ENCODE measurements at regions not wholly inside any gene's neighbourhood (a gene's known extent, or its start where the extent isn't known, plus 50 kb on each side); places are given as distances from the start of the nearest gene placed in this dataset.

GRCh38 chr2:7879483-7879835 is 802.4 kb upstream of the ID2 start:
- H3K4me3 ChIP-seq (ENCODE audit: low read length in 3 of 3) = no peak overlapping the region
- no peak overlapping the region for H3K9ac ChIP-seq (ENCODE audit: low read depth in 1 of 3, low read length in 3 of 3)
- peaks cover 0 to 3% (median 2%) of the 10 kb centered on the region in 3 donors for H3K27me3 ChIP-seq (ENCODE audit: control insufficient read depth in 3 of 3, insufficient read depth in 3 of 3, low read length in 3 of 3)
- H3K27ac ChIP-seq (ENCODE audit: low read depth, low read length) = no peak overlapping the region
- no peaks in the 10 kb centered on the region for H3K36me3 ChIP-seq (ENCODE audit: control insufficient read depth in 3 of 3, insufficient read depth in 3 of 3, low read length in 3 of 3)
- H3K9me3 ChIP-seq (ENCODE audit: control insufficient read depth in 3 of 3, low read length in 3 of 3) = no peaks in the 10 kb centered on the region
- H3K4me1 ChIP-seq (ENCODE audit: control insufficient read depth in 3 of 3, insufficient read depth in 3 of 3, low read length in 3 of 3) = no peaks in the 10 kb centered on the region

DNA sequence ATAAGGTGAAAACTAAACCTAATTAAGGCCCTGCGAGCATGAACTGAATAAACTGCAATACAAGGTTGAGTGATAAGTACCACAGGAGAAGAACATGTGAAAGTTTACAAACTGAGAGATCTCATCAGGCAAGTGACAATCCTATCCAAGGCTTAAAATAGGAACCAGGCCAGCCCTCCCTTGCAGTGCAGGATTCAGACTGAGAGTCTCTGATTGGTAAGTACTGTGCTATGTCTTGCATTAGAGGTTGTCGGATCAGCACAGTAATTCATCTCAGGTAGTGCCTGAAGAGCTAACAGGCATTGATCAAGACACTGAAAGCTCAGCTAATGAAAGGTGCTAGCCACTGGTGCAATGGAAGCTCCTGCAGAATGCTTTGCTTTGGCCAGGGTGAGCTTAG is 801.7 kb upstream of the ID2 start:
- no peak overlapping the region for H3K9ac ChIP-seq (ENCODE audit: low read depth in 1 of 3, low read length in 3 of 3)
- no peak overlapping the region for H3K4me3 ChIP-seq (ENCODE audit: low read length in 3 of 3)
- H3K36me3 ChIP-seq (ENCODE audit: control insufficient read depth in 3 of 3, insufficient read depth in 3 of 3, low read length in 3 of 3) = no peaks in the 10 kb centered on the region
- H3K27me3 ChIP-seq (ENCODE audit: control insufficient read depth in 3 of 3, insufficient read depth in 3 of 3, low read length in 3 of 3) = peaks cover 0 to 3% (median 2%) of the 10 kb centered on the region in 3 donors
- H3K27ac ChIP-seq (ENCODE audit: low read depth, low read length) = no peak overlapping the region
- H3K4me1 ChIP-seq (ENCODE audit: control insufficient read depth in 3 of 3, insufficient read depth in 3 of 3, low read length in 3 of 3) = no peaks in the 10 kb centered on the region
- no peaks in the 10 kb centered on the region for H3K9me3 ChIP-seq (ENCODE audit: control insufficient read depth in 3 of 3, low read length in 3 of 3)

- no peak overlapping the region for H3K27ac ChIP-seq (ENCODE audit: low read depth, low read length)
- no peak overlapping the region for H3K4me3 ChIP-seq (ENCODE audit: low read length in 3 of 3)
- no peaks in the 10 kb centered on the region for H3K9me3 ChIP-seq (ENCODE audit: control insufficient read depth in 3 of 3, low read length in 3 of 3)
- no peaks in the 10 kb centered on the region for H3K36me3 ChIP-seq (ENCODE audit: control insufficient read depth in 3 of 3, insufficient read depth in 3 of 3, low read length in 3 of 3)
- no peak overlapping the region for H3K9ac ChIP-seq (ENCODE audit: low read depth in 1 of 3, low read length in 3 of 3)
- H3K4me1 ChIP-seq (ENCODE audit: control insufficient read depth in 3 of 3, insufficient read depth in 3 of 3, low read length in 3 of 3) = no peaks in the 10 kb centered on the region
- H3K27me3 ChIP-seq (ENCODE audit: control insufficient read depth in 3 of 3, insufficient read depth in 3 of 3, low read length in 3 of 3) = peaks cover 0 to 3% (median 2%) of the 10 kb centered on the region in 3 donors
Observed at GRCh38 chr2:7880566-7880965, 801.3 kb upstream of the ID2 start.

- no peaks in the 10 kb centered on the region for H3K9me3 ChIP-seq (ENCODE audit: control insufficient read depth in 3 of 3, low read length in 3 of 3)
- no peak overlapping the region for H3K27ac ChIP-seq (ENCODE audit: low read depth, low read length)
- no peaks in the 10 kb centered on the region for H3K36me3 ChIP-seq (ENCODE audit: control insufficient read depth in 3 of 3, insufficient read depth in 3 of 3, low read length in 3 of 3)
- H3K4me1 ChIP-seq (ENCODE audit: control insufficient read depth in 3 of 3, insufficient read depth in 3 of 3, low read length in 3 of 3) = no peaks in the 10 kb centered on the region
- H3K9ac ChIP-seq (ENCODE audit: low read depth in 1 of 3, low read length in 3 of 3) = no peak overlapping the region
- H3K27me3 ChIP-seq (ENCODE audit: control insufficient read depth in 3 of 3, insufficient read depth in 3 of 3, low read length in 3 of 3) = peaks cover 0 to 3% (median 2%) of the 10 kb centered on the region in 3 donors
- H3K4me3 ChIP-seq (ENCODE audit: low read length in 3 of 3) = no peak overlapping the region
Observed at GRCh38 chr2:7881063-7881462, 800.8 kb upstream of the ID2 start.

- no peak overlapping the region for H3K9ac ChIP-seq (ENCODE audit: low read depth in 1 of 3, low read length in 3 of 3)
- no peaks in the 10 kb centered on the region for H3K4me1 ChIP-seq (ENCODE audit: control insufficient read depth in 3 of 3, insufficient read depth in 3 of 3, low read length in 3 of 3)
- no peaks in the 10 kb centered on the region for H3K9me3 ChIP-seq (ENCODE audit: control insufficient read depth in 3 of 3, low read length in 3 of 3)
- no peak overlapping the region for H3K27ac ChIP-seq (ENCODE audit: low read depth, low read length)
- no peak overlapping the region for H3K4me3 ChIP-seq (ENCODE audit: low read length in 3 of 3)
- peaks cover 0 to 3% (median 2%) of the 10 kb centered on the region in 3 donors for H3K27me3 ChIP-seq (ENCODE audit: control insufficient read depth in 3 of 3, insufficient read depth in 3 of 3, low read length in 3 of 3)
- no peaks in the 10 kb centered on the region for H3K36me3 ChIP-seq (ENCODE audit: control insufficient read depth in 3 of 3, insufficient read depth in 3 of 3, low read length in 3 of 3)
Observed at GRCh38 chr2:7881466-7881865, 800.4 kb upstream of the ID2 start.

DNA sequence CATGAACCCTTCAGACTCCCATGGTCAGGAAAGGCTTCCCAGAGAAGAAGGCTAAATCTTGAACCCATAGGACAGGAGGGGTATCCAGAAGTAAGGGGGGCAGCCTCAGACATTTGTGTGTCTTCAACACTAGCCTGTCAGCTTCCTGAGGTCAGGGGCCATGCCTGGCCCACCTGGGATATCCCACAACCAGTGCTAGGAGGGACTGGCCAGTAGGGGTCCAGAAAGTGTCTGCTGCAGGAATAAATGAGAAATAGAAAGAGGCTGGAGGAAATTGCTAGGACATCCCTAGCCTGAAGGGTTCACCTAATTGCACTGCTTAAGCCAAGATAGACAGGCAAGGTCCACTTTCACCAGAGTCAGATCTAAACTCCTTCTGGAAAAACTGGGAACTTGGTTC is 799.6 kb upstream of the ID2 start:
- no peaks in the 10 kb centered on the region for H3K36me3 ChIP-seq (ENCODE audit: control insufficient read depth in 3 of 3, insufficient read depth in 3 of 3, low read length in 3 of 3)
- H3K27me3 ChIP-seq (ENCODE audit: control insufficient read depth in 3 of 3, insufficient read depth in 3 of 3, low read length in 3 of 3) = peaks cover 0 to 3% (median 2%) of the 10 kb centered on the region in 3 donors
- no peak overlapping the region for H3K4me3 ChIP-seq (ENCODE audit: low read length in 3 of 3)
- H3K4me1 ChIP-seq (ENCODE audit: control insufficient read depth in 3 of 3, insufficient read depth in 3 of 3, low read length in 3 of 3) = no peaks in the 10 kb centered on the region
- H3K27ac ChIP-seq (ENCODE audit: low read depth, low read length) = no peak overlapping the region
- no peaks in the 10 kb centered on the region for H3K9me3 ChIP-seq (ENCODE audit: control insufficient read depth in 3 of 3, low read length in 3 of 3)
- H3K9ac ChIP-seq (ENCODE audit: low read depth in 1 of 3, low read length in 3 of 3) = no peak overlapping the region

- Histone ChIP-seq H3K9ac (ENCODE audit: low read depth in 1 of 3, low read length in 3 of 3) (no peak overlapping the region), H3K27ac (ENCODE audit: low read depth, low read length) (no peak overlapping the region), H3K36me3 (ENCODE audit: control insufficient read depth in 3 of 3, insufficient read depth in 3 of 3, low read length in 3 of 3) (no peaks in the 10 kb centered on the region), H3K9me3 (ENCODE audit: control insufficient read depth in 3 of 3, low read length in 3 of 3) (no peaks in the 10 kb centered on the region), H3K4me1 (ENCODE audit: control insufficient read depth in 3 of 3, insufficient read depth in 3 of 3, low read length in 3 of 3) (no peaks in the 10 kb centered on the region), H3K27me3 (ENCODE audit: control insufficient read depth in 3 of 3, insufficient read depth in 3 of 3, low read length in 3 of 3) (peaks cover 0 to 6% (median 2%) of the 10 kb centered on the region in 3 donors), H3K4me3 (ENCODE audit: low read length in 3 of 3) (no peak overlapping the region)
Observed at GRCh38 chr2:7884338-7884737, 797.5 kb upstream of the ID2 start.

- Histone ChIP-seq H3K27ac (ENCODE audit: low read depth, low read length) (no peak overlapping the region), H3K4me1 (ENCODE audit: control insufficient read depth in 3 of 3, insufficient read depth in 3 of 3, low read length in 3 of 3) (no peaks in the 10 kb centered on the region), H3K9me3 (ENCODE audit: control insufficient read depth in 3 of 3, low read length in 3 of 3) (no peaks in the 10 kb centered on the region), H3K4me3 (ENCODE audit: low read length in 3 of 3) (no peak overlapping the region), H3K36me3 (ENCODE audit: control insufficient read depth in 3 of 3, insufficient read depth in 3 of 3, low read length in 3 of 3) (no peaks in the 10 kb centered on the region), H3K27me3 (ENCODE audit: control insufficient read depth in 3 of 3, insufficient read depth in 3 of 3, low read length in 3 of 3) (peaks cover 0 to 6% (median 2%) of the 10 kb centered on the region in 3 donors), H3K9ac (ENCODE audit: low read depth in 1 of 3, low read length in 3 of 3) (no peak overlapping the region)
Observed at GRCh38 chr2:7886666-7887065, 795.2 kb upstream of the ID2 start.

GRCh38 chr2:7887441-7887840 is 794.4 kb upstream of the ID2 start:
- H3K27me3 ChIP-seq (ENCODE audit: control insufficient read depth in 3 of 3, insufficient read depth in 3 of 3, low read length in 3 of 3) = peaks cover 0 to 2% (median 2%) of the 10 kb centered on the region in 3 donors
- no peak overlapping the region for H3K27ac ChIP-seq (ENCODE audit: low read depth, low read length)
- H3K9ac ChIP-seq (ENCODE audit: low read depth in 1 of 3, low read length in 3 of 3) = no peak overlapping the region
- no peaks in the 10 kb centered on the region for H3K9me3 ChIP-seq (ENCODE audit: control insufficient read depth in 3 of 3, low read length in 3 of 3)
- H3K4me1 ChIP-seq (ENCODE audit: control insufficient read depth in 3 of 3, insufficient read depth in 3 of 3, low read length in 3 of 3) = no peaks in the 10 kb centered on the region
- no peak overlapping the region for H3K4me3 ChIP-seq (ENCODE audit: low read length in 3 of 3)
- no peaks in the 10 kb centered on the region for H3K36me3 ChIP-seq (ENCODE audit: control insufficient read depth in 3 of 3, insufficient read depth in 3 of 3, low read length in 3 of 3)

DNA sequence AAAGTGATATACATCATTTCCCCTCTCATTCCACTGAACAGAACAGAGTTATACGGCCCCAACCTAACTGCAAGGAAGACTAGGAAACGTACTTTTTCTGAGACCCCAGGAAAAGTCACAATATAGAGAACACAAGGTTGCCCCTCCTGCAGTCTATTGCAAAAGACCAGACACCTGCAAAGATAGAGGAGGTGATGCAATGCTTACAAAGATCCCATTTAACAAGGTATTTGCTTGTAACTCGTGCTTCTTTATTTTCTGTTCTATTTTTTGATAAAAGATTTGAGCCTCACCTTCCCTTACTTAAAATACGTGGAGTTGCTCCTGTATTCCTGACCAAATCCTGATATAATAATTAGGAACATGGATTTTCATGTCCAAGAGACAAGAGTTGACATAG is 793.0 kb upstream of the ID2 start:
- H3K9ac ChIP-seq (ENCODE audit: low read depth in 1 of 3, low read length in 3 of 3) = no peak overlapping the region
- no peaks in the 10 kb centered on the region for H3K9me3 ChIP-seq (ENCODE audit: control insufficient read depth in 3 of 3, low read length in 3 of 3)
- H3K27ac ChIP-seq (ENCODE audit: low read depth, low read length) = no peak overlapping the region
- H3K36me3 ChIP-seq (ENCODE audit: control insufficient read depth in 3 of 3, insufficient read depth in 3 of 3, low read length in 3 of 3) = no peaks in the 10 kb centered on the region
- H3K4me1 ChIP-seq (ENCODE audit: control insufficient read depth in 3 of 3, insufficient read depth in 3 of 3, low read length in 3 of 3) = no peaks in the 10 kb centered on the region
- H3K4me3 ChIP-seq (ENCODE audit: low read length in 3 of 3) = no peak overlapping the region
- peaks cover 0 to 2% (median 0%) of the 10 kb centered on the region in 3 donors for H3K27me3 ChIP-seq (ENCODE audit: control insufficient read depth in 3 of 3, insufficient read depth in 3 of 3, low read length in 3 of 3)

DNA sequence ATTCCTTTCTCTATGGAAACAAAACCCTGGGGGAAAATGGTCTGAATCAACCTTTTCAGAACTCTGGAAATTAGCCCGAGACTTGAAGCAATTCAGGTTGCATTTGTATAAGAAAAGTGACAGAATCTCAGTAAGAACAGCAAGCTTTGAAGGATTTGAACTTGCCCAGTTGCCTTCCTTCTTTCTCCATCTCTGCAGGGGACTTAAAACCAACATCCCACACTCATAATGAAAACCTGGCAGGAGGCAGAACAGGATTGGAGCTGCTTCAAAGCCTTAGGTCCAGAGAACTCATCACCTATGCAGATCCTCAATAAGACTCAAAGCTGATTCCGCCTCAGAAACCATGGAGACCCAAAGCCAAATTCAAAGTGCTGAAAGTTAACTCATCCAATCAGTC is 790.5 kb upstream of the ID2 start:
- Histone ChIP-seq H3K27me3 (ENCODE audit: control insufficient read depth in 3 of 3, insufficient read depth in 3 of 3, low read length in 3 of 3) (peaks cover 0 to 2% (median 0%) of the 10 kb centered on the region in 3 donors), H3K36me3 (ENCODE audit: control insufficient read depth in 3 of 3, insufficient read depth in 3 of 3, low read length in 3 of 3) (no peaks in the 10 kb centered on the region), H3K9me3 (ENCODE audit: control insufficient read depth in 3 of 3, low read length in 3 of 3) (no peaks in the 10 kb centered on the region), H3K4me3 (ENCODE audit: low read length in 3 of 3) (no peak overlapping the region), H3K4me1 (ENCODE audit: control insufficient read depth in 3 of 3, insufficient read depth in 3 of 3, low read length in 3 of 3) (no peaks in the 10 kb centered on the region), H3K9ac (ENCODE audit: low read depth in 1 of 3, low read length in 3 of 3) (no peak overlapping the region), H3K27ac (ENCODE audit: low read depth, low read length) (no peak overlapping the region)
